ENCODE measurements at regions not wholly inside any gene's neighbourhood (a gene's known extent, or its start where the extent isn't known, plus 50 kb on each side); places are given as distances from the start of the nearest gene placed in this dataset.

GRCh38 chr13:76687467-76687866 lies 198.7 kb downstream of the KCTD12 start (continued):
- TF ChIP-seq CHD7 (IDR thresholded peaks at IDR 0.05; ENCODE audit: insufficient replicate concordance, low read length): no peak

Data from H1 (cell line).